SIG-M5 (cell line): ENCODE measurements at regions not wholly inside any gene's neighbourhood (a gene's known extent, or its start where the extent isn't known, plus 50 kb on each side); places are given as distances from the start of the nearest gene placed in this dataset.
"Not testable (repeated sequence)": the region's sequence is repeated elsewhere in the genome, so short reads cannot be mapped to it uniquely, and the experiment has no call there.

Experiments
- DNase-seq: peaks from one replicate; lab custom pipeline; 2025; lab: John Stamatoyannopoulos, UW

- no peak for DNase-seq
Observed at GRCh38 chr6:90914312-90914711, 327.4 kb upstream of the MAP3K7 start.

- DNase-seq, result no peak
Observed at GRCh38 chr6:90913266-90913960, 326.5 kb upstream of the MAP3K7 start.

DNA sequence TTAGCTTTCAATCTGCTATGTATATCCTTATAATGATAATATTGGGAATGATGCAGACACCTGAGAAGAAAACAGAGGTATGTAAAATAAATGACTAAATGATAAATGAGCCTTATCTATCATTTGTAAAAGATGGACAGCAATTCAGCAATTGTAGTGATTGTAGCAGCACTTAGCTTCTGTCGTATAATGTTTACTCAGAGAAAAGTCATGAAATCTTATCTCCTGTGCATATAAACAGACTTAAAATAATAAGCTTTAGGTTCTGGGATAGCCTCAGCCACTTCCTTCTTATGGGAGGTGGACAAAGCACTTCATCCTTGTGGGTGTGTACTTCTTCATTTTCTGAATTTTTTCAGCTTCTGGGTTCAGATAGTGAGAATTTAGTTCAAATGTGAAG lies 324.8 kb upstream of the MAP3K7 start:
- DNase-seq, result no peak

- no peak for DNase-seq
Observed at GRCh38 chr6:90910893-90911292, 324.0 kb upstream of the MAP3K7 start.

DNA sequence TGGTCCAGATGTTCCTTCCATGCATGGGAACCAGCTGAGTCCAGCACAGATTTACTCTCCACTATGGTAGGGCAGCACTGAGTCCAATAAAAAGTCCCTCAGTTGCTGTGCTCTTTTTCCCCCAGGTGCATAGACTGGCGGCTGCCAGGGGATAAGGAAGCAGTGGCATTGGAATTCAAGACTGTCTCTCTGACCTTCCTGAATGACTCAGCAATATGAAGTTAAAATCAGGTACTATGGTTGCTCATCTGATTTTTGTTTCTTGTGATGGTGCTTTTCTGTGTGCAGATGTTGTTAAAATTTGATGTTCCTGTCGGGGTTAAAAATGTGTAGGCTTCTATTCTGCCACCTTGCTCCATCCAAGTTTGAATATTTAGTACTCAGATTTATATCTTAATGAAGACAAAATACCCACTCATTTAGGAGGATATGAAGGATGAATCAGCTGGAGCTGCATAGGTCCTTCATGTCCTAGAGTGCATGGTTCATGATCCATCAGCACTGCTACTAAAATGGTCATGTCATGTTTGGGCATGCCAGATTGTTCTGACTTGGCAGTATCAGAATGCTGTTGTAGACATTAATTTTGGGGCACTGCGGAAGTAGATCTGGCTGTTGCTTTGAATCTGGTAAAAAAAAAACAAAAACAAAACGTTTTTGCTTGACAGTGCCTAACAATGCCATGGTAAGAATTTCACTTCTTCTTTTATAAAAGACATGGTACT lies 321.2 kb upstream of the MAP3K7 start:
- no peak for DNase-seq

DNA sequence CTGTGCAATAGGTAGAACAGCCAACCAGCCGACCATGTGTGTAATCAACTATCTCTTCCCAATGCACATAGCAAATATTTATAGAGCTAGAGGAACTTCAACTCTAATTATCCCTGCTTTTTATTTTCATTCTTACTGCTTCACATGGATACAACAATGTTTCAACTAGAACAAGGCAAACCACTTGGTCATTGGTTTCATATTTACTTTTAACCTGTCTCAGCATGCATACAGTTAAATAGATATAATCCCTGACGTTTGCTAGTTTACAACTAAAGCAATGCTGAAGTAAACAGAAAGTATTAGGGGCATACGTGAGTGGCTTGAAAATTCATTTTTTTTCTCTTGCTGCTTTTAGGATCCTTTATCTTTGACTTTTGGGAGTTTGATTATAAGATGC lies 318.5 kb upstream of the MAP3K7 start:
- DNase-seq, result no peak

GRCh38 chr6:90900034-90900433 lies 313.2 kb upstream of the MAP3K7 start:
- no peak for DNase-seq

DNA sequence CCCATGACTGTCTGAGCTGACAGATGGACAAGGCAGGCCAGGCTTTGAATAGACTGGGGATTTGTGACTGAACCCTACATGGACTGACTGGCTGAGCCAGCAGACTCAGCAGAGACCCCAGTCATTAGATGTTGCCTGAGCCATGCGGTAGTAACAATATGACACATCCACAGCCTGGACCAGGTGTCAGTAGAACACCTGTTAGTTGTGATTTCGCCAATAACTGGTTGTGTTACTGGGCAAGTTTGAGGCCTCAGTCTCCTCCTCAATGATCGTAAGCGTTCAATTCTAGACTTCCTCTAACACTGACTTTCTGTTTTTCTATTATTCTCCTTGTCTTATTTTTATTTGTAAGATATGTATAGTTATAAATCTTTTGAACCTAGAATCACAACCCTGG lies 311.9 kb upstream of the MAP3K7 start:
- no peak for DNase-seq

- DNase-seq, result no peak
Observed at GRCh38 chr6:90896075-90896547, 309.2 kb upstream of the MAP3K7 start.

- DNase-seq, result no peak
Observed at GRCh38 chr6:90895299-90896074, 308.6 kb upstream of the MAP3K7 start.

DNA sequence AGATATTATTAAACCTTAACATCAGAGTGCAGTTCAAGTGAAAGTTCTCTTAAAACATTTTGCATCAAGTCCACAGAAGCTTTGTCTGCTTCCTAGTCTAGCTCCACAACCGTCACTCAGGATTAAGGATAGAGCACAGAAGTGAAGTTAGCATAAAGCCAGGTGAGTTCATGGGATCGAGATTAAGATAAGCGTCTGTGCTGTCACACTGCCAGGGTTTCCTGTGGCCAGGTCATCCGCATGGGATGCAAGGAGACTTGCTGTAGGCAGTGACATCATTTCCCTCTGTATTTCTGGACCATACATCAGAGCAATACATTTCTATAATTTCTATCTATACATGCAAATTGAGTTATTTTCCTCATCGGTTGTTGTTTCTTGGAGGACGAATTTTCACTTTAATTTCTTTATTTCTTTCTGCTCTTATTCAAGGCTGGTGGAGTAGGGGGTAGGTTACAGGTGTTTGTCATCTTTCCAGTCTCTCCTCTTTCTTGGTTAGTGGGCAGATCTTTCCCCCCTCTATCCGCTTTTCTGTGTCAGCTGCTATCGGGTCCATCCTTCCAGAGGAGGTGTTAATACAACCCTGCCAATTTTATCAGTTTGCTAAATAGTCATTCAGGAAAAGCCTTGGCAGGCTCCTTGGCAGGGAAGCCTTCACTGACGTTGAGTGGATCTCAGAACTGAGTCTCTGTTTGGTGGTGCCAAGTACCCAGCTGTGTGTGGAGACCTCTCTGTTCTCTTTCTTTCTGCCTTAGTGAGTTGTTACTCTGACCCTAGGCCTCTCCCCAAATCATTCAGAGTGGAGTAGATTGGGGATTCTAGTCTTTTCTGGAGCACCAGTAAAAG lies 307.6 kb upstream of the MAP3K7 start:
- no peak for DNase-seq

- DNase-seq, result no peak
Observed at GRCh38 chr6:90893400-90893799, 306.5 kb upstream of the MAP3K7 start.

DNA sequence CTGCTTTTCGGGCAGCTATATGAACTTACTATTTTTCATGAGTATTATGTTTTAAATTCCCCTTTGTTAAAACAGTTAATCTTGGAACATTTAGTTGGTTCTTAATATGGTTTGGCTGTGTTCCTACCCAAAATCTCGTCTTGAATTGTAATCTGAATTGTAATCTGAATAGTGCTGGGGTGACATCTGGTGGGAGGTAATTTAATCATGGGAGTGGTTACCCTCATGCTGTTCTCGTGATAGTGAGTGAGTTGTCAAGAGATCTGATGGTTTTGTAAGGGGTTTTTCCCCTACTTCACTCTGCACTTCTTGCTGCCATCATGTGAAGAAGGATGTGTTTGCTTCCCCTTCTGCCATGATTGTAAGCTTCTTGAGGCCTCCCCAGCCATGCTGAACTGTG lies 305.4 kb upstream of the MAP3K7 start:
- no peak for DNase-seq

DNA sequence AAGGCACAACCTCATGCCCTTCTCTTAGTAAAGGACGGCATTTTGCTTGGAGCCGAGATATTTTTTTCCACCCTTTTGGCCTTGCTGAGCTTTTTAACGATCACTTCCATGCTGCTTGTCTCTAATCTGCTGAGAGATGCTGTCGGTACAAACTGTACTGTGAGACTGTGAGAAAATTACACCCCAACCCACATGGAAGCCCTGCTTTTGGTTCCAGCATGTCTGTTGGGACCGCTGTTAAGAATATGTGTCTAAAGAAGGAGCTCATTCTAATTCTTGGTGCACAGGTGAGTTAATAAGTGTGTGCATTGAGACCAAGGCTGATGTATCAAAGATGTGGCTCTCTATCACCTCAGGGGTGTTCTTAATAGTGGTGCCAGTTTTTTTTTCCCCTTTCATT lies 304.5 kb upstream of the MAP3K7 start:
- DNase-seq, result no peak

GRCh38 chr6:90890683-90891330 lies 303.9 kb upstream of the MAP3K7 start:
- no peak for DNase-seq

DNA sequence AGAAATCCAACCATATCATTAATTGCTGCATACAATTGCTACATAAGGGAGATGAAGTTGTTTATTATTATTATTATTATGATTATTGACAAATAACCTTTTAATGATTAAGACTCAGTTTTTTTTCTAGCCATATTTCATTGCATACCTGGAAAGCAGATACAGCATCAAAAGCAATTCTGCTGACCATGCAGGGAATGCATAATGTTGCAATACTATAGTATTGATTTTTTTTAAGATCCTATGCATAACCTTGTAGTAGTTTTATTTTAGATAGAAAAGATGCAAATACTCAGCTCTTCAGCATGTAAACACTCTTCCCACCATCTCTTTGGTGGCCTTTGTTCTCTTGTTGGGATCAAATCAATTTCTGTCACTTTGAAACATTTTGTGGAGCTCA lies 300.9 kb upstream of the MAP3K7 start:
- DNase-seq, result no peak

GRCh38 chr6:90885611-90886056 lies 298.8 kb upstream of the MAP3K7 start:
- no peak for DNase-seq

DNA sequence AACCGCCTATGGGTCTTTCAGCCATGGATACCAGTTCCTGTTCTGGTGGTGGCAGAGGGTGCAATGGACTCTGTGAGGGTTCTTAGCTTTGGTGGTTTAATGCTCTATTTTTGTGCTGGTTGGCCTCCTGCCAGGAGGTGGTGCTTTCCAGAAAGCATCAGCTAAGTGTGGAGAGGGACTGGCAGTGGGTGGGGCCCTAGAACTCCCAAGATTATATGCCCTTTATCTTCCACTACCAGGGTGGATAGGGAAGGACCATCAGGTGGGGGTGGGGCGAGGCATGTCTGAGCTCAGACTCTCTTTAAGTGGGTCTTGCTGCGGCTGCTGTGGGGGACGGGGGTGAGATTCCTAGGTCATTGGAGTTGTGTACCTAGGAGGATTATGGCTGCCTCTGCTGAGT lies 298.3 kb upstream of the MAP3K7 start:
- DNase-seq, result not testable (repeated sequence)

GRCh38 chr6:90877616-90878015 lies 290.7 kb upstream of the MAP3K7 start:
- no peak for DNase-seq

GRCh38 chr6:90874931-90875330 lies 288.1 kb upstream of the MAP3K7 start:
- DNase-seq, result no peak

DNA sequence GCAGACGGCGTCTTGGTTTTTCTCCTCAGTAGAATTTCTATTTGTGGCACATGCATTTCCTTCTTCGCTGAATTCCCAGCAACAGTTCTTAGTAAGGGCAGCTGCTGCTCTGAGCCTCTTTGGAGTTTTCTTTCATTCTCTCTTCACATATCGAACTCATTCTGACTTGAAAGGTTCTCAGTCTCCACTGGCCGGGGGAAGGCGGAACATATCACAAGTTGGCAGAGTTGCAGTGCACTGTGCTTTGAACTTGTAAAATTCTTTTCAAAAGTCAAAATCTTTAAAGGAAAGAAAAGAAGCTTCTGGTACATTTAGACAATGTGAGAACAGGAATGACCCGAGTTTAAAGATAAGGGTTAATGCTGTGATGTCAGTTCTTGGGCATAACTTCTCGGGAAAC lies 286.1 kb upstream of the MAP3K7 start:
- DNase-seq, result no peak
